Non-pigmented ciliary epithelial cell (primary cell): ENCODE measurements at regions not wholly inside any gene's neighbourhood (a gene's known extent, or its start where the extent isn't known, plus 50 kb on each side); places are given as distances from the start of the nearest gene placed in this dataset.
"Not testable (repeated sequence)": the region's sequence is repeated elsewhere in the genome, so short reads cannot be mapped to it uniquely, and the experiment has no call there.

Experiments
- DNase-seq: peaks from one replicate; pipeline ENCODE4 v3.0.0-alpha.2; 2010; ENCODE audit warnings: low read depth

- DNase-seq, result not testable (repeated sequence)
Measured at GRCh38 chr1:120278259-120278610, 101.9 kb upstream of the SEC22B start.

- DNase-seq, result not testable (repeated sequence)
Measured at GRCh38 chr1:120277428-120278258, 101.3 kb upstream of the SEC22B start.

DNA sequence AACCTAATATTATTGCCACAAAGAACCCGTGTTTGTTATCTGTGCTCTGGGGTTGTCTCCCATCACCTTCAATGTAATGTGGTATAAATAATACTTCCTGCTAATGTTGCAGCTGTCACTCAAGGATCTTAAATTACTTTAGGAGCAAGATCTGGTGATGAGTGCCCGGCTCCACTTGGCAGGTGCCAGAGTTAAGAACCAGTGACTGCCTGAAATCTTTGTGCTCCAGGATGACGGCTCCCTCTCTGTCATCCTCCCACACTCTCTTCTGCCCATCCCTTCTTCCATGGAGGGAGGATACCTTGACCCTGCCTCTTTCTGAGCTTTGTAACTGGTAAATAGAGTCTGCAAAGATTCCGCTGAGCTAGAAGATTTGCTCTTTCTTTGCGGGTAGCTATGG lies 100.4 kb upstream of the SEC22B start:
- not testable (repeated sequence) for DNase-seq

- not testable (repeated sequence) for DNase-seq
Measured at GRCh38 chr1:120274438-120274837, 98.1 kb upstream of the SEC22B start.

GRCh38 chr1:120273363-120273762 lies 97.0 kb upstream of the SEC22B start:
- DNase-seq, result not testable (repeated sequence)

GRCh38 chr1:120272242-120272641 lies 95.9 kb upstream of the SEC22B start:
- DNase-seq, result not testable (repeated sequence)

GRCh38 chr1:120271561-120272221 lies 95.4 kb upstream of the SEC22B start:
- not testable (repeated sequence) for DNase-seq

DNA sequence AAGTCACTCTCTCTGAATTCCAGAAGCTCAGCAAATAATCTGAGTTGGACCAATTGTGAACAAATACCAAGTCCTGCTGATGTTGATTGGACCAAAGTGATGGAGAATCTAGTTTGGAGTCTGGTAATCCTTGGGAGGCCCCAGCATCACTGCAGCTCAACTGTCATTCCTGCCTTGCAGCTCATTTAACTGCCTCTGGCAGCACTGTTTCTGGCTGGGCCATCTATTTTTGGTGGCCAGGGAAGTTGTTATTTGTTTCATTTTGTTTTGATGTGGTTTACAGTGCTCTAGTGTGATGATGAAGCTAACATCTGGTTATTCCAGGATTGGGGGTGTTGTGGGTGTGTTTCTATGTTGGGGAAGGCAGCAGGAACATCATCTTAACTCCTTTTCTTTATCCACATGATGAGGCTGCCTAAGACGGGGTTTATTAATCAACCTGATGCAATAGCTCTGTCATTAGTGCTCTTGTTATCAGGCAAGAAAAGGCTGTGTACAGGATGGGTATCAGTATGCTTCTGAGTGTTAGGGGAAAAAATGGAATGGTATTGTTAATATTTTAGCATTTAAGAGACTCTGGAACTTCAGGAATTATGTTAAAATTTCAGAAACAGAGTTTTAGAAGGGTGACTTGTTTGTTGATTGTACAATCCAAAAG lies 91.7 kb upstream of the SEC22B start:
- not testable (repeated sequence) for DNase-seq

DNA sequence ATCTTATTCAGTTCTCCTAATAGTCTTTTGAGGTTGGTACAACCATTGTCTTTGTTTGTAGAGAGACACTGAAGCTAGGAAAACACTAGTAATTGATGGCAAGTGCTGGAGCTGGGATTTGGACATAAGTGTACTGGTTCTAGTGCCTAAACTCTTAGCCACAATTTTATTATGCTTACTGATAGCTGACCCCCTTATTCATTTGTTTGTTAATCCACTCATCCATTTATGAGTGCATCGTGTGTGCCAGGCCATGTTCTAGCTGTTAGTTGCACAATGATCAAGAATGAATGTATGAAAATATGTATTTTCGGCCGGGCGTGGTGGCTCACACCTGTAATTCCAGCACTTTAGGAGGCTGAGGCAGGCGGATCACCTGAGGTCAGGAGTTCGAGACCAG lies 88.2 kb upstream of the SEC22B start:
- DNase-seq, result not testable (repeated sequence)

- DNase-seq, result not testable (repeated sequence)
Measured at GRCh38 chr1:120262791-120263751, 86.8 kb upstream of the SEC22B start.

- not testable (repeated sequence) for DNase-seq
Measured at GRCh38 chr1:120257778-120258105, 81.4 kb upstream of the SEC22B start.

- not testable (repeated sequence) for DNase-seq
Measured at GRCh38 chr1:120257064-120257777, 80.9 kb upstream of the SEC22B start.

GRCh38 chr1:120250756-120251155 lies 74.4 kb upstream of the SEC22B start:
- DNase-seq, result not testable (repeated sequence)

- not testable (repeated sequence) for DNase-seq
Measured at GRCh38 chr1:120248726-120249427, 72.6 kb upstream of the SEC22B start.

DNA sequence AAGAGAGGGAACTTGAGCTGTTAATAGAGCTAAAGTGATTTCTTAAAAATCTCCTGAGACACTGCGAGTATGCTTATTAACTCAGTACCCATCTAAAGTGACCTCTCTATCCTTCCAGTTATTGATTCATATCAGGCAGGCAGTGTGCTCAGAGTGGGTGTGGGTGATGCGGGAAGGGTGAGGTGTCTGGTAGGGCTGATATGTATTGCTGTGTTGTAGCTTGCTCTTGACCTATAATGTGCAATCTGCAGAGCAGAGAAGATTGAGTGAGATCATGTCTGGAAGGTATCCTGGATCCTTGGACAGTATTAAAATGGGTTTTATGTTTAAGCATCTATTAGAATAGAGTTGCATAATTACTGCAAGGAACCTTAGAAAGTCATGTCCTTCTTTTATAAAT lies 71.9 kb upstream of the SEC22B start:
- DNase-seq, result not testable (repeated sequence)

GRCh38 chr1:120243867-120244266 lies 67.5 kb upstream of the SEC22B start:
- DNase-seq, result not testable (repeated sequence)

GRCh38 chr1:120242582-120242981 lies 66.3 kb upstream of the SEC22B start:
- not testable (repeated sequence) for DNase-seq

- DNase-seq, result not testable (repeated sequence)
Measured at GRCh38 chr1:120241868-120242267, 65.5 kb upstream of the SEC22B start.

- DNase-seq, result not testable (repeated sequence)
Measured at GRCh38 chr1:120240181-120240580, 63.9 kb upstream of the SEC22B start.

- DNase-seq, result not testable (repeated sequence)
Measured at GRCh38 chr1:120239351-120239750, 63.0 kb upstream of the SEC22B start.
